Activated gamma-delta T cell treated with anti-CD3 and anti-CD28 coated beads, Interleukin-2, amount 50 U/mL, for 16 hours (primary cell): ENCODE measurements at regions not wholly inside any gene's neighbourhood (a gene's known extent, or its start where the extent isn't known, plus 50 kb on each side); places are given as distances from the start of the nearest gene placed in this dataset.

Experiments
- DNase-seq: peaks from one replicate; pipeline ENCODE4 v3.0.0-alpha.2; 2020; ENCODE audit warnings: low read depth

DNA sequence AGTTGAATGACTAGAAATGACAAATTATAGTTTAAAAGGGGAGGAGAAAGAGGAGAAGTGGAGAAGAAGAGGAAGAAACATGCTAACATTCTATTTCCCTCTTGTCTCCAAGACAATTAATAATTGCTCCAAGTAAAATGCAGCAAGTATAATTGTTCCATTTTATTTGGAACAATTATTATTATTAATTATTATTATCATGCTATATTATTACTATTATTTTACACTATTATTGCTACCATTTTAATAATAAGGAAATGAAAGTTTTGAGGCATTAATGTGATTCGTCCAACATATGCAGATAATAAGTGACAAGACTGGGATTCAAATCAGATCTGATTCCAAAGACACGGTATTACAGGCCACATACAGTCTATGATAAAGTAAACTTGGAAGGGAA lies 293.6 kb upstream of the ZC3H12C start:
- no peak for DNase-seq

DNA sequence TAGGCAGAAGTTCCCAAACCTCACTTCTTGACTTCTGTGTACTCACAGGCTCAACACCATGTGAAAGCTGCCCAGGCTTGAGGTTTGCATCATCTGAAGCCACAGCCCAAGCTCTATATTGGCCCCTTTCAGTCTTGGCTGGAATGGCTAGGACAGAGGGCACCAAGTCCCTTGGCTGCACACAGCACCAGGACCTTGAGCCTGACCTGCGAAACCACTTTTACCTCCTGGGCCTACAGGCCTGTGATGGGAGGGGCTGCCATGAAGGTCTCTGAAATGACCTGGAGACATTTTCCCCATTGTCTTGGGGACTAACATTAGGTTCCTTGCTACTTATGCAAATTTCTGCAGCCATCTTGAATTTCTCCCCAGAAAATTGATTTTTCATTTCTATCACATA lies 288.3 kb upstream of the ZC3H12C start:
- DNase-seq = no peak

DNA sequence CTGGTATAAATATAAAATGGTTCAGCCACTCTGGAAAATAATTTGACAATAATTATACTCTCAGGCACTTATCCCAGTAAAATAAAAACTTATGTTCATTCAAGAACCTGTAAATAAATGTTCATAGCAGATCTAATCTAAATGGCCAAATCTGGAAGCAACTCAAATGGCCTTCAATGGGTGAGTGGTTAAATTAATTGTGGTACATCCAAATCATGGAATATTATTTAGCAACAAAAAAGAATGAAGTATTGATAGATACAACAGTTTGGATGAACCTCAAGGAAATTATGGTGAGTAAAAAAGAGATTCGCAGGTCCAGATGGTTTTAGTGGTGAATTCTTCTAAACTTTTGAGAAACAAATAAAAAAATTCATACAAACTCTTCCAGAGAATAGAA lies 287.0 kb upstream of the ZC3H12C start:
- no peak for DNase-seq

DNA sequence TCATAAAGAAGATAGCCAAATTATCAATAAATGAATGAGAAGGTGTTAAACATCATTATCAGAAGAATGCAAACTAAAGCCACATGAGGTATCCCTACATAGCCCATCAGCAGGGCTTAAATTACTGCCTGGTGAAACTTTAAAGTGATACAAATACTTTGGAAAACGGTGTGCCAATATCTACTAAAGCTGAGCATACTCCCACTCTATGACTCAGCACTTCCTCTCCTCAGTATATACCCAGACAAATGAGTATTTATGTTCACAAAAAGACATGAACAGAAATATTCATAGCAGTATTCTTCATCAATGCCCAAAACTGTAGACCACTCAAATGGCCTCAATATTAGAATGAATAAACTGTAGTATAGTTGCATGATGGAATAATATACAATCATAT lies 284.6 kb upstream of the ZC3H12C start:
- DNase-seq = no peak

DNA sequence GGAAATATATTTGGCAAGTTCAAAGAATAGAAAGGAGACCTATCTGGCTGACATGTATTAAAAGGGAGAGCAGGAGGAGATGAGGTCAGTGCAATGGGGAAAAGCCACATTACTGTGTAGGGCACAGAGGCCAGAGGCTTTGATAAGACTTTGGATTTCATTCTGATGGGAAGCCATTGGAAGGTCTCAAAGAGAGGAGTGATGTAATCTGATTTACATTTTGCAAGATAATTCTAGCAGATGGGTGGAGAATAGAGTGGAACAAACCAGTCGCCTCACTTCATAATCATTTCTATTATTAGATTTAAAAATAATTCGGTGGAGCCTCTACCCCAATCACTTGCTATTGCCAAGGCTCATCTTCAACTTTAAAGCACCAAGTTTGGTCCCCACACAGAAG lies 278.4 kb upstream of the ZC3H12C start:
- no peak for DNase-seq

DNA sequence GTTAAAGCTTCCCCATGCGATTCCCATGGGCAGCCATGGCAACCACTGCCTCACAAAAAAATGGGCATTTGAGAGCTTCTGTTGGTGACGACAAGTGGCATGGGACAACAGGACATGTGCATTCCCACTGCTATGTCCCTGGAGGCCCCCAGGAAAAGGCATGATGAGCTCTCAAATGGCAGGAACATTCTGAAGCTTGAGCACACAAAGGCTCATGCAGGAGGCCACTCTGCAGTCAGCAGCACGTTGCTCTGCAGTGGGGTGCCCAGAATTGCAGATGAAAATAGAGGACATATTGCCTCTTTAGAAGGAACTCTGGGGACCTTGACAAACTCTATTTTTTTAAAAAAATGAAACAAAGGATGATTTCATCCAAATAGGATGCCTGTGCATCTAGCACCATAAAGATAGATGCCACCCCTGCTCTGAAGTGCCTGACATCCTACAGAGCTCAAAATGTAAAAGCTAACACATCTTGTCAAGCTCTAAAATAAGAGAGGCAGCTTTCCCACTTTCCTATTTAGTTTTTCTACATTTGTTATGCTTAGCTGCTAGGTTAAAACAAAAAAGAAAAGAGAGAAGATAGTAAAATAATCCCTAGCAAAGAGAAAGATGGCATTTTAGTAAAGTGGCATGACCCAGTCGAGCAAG lies 277.6 kb upstream of the ZC3H12C start:
- no peak for DNase-seq

DNA sequence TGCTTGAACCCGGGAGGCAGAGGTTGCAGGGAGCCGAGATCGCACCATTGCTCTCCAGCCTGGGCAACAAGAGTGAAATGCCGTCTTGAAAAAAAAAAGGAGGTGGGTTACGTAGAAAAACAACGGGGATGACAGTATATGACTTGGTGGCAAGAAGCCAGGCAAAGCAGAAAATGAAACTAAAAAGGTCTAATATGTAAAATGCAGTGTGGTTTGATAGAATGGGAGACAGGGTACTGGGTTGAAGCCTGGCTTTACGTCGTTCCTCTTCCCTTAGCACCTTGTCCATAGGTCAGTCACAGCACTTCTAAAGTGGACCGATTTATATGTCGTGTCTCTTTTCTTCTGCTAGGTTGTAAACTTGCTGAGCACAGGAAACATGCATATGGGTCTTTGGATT lies 274.9 kb upstream of the ZC3H12C start:
- no peak for DNase-seq

DNA sequence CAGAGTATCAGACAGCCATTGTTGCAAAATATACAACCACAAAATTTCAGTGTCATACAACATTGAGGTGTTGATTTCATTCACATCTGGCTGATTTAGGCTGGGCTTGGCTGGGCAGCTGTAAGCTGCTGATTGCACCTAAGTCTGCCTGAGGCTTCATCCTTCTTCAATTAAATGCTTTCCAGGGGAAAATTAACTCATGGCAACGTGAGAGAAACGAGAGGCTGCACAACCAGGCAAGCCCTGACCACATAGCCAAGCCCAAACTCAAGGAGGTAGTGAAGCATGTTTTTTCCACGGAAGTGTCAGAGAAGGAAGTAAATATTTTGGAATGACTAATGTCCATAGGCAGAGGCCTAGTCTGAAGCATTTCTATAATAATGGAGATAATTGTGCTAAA lies 273.8 kb upstream of the ZC3H12C start:
- no peak for DNase-seq

DNA sequence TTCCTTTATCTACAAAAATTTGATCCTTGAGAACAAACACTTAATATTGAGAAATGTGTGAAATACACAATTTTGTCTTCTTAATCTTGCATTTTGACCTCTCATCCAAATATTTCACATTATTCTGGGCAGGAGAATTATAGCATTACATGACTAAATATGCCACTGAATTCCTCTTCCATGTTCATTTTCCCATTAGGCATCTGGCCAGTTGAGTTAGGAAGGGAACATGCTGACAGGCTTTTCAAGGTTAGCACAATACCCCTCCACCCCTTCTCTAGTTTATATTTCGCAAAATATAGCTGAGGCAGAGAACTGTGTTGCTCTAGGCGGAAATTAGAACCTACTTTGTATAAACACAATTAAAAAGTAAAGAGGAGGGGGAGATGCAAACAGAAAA lies 271.7 kb upstream of the ZC3H12C start:
- no peak for DNase-seq

DNA sequence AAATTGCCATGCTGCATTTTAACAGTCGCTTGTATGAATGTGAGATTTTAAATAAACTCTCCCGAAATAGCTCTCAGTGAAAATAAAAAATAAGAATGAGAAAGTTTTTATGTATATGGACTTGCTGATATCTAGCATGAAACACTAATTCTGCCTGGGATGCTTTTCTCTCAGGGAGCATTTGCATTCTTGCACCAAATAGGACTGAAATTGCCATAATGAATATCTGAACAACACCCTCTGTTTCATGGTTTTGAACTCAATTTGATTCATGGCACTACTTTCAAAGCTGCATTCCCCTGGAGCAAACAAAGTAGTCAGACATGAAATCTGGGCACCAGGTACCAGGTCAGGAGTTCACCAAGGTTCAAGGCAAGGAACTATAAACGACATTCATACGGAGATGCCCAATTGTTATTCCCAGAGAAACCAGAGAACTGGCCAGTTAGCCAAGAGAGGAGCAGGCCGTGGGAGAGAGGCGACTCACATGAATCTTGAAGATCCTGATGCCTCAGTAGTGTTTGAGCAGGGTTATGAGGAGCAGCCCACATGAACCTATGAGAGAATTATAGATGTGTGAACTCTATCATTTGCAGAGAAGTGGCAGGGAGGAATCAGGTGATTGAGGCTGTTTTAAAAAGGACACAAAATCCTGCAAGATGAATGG lies 270.6 kb upstream of the ZC3H12C start:
- DNase-seq = no peak

DNA sequence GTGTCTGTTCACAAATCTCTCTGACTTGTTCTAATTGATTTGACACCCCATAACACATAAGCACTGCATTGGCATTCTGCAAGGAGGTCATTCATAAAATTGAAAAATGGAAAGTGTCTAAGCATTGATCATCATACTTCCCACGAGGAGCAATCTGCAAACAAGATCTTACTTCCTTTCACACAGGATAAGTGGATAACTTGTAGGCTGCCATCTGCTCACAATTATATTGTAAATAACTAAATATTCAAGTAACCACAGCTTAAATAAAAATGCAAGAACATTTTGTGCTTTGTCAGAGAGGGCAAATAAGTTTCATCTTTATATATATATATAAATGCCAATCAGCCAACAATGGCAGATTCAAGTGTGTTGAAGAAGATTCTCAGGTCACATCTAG lies 264.8 kb upstream of the ZC3H12C start:
- DNase-seq = no peak

DNA sequence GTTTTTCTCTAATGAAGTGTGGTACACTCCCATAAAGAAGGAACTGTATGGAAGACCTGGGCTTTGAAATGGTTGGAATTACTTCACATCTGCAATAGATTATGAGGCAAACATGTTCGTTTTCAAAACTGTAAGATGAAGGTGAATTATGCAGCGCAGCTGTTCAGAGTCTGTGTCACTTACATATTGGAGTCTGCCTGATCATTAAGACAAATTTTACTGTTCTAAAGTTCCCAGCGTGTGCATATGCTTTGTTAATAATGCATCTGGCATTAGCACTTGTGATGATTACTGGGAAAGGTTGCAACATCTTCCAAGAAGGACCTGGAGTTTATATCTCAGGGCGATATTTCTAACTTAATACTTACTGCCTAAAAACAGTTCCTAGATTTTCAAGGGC lies 255.2 kb upstream of the ZC3H12C start:
- no peak for DNase-seq

DNA sequence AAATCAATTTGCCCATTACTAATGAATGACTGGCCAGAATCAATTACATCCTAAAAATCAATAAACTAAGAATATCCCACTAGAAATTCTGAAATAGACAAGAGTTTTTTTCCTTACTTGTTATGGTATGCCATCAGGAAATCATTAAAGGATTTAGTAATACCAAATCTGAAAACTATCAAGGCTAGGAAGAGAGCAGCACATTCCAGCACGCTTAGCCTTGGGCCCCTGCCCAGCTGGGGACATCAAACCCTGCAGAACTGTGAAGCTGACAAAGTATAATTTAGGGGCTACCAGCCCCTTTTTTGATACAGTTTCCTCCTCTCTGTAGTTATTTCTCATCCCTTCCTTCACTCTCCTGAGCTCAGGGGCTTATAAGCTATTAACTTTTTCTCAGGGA lies 247.8 kb upstream of the ZC3H12C start:
- DNase-seq = no peak

DNA sequence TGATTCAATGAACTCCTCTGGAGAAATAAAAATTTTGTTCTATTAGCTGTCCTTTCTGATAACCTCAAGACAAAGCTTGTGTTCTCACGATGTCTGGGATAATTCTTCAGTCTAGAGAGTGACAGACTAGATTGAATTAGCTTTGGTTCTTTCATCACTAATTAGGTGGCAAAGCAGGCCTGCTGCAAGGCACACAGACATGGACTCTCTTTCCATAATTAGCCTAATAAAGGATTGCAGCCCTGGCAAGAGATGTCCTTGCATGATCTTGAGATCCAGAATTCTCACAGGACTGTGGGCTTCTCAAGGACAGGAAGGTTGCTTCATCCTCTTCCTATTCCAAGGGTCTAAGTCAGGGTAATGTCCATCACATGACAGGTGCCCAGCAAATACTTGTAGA lies 245.6 kb upstream of the ZC3H12C start:
- DNase-seq = no peak

DNA sequence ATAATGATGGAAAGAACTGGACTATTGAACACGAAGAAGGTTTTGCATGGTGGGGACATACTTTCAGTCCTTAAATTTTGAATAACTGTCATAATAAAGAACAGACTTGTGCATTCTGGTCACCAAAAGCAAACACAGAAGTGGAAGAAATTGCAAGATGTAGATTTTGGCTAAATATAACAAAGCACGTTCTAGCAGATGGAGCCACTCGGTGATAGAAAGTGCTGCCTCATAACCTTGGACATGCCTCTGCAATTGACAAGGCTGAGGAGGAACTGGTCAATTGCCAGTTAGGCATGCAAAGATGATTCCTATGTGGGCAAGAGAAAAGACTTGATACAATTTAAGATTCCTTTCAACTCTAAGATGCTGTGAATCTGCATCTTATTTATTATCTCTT lies 244.1 kb upstream of the ZC3H12C start:
- DNase-seq = no peak

DNA sequence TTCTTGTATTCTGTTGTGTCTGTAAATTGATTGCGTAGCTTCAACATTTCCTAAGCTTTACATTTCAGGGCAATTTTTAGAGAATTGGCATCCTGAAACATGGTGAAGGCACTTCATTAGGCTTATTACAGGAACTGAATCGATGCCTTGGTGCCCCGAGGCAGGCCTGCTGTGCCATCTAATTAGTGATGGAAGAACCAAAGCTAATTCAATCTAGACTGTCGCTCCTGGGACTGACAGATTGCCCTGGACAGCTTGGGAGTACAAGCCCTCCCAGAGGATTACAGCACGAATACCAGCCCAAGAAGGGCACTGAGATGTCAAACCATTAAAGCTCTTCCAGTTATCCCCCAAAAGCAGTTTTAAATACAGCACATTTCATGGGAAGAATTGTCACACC lies 243.2 kb upstream of the ZC3H12C start:
- DNase-seq = no peak

DNA sequence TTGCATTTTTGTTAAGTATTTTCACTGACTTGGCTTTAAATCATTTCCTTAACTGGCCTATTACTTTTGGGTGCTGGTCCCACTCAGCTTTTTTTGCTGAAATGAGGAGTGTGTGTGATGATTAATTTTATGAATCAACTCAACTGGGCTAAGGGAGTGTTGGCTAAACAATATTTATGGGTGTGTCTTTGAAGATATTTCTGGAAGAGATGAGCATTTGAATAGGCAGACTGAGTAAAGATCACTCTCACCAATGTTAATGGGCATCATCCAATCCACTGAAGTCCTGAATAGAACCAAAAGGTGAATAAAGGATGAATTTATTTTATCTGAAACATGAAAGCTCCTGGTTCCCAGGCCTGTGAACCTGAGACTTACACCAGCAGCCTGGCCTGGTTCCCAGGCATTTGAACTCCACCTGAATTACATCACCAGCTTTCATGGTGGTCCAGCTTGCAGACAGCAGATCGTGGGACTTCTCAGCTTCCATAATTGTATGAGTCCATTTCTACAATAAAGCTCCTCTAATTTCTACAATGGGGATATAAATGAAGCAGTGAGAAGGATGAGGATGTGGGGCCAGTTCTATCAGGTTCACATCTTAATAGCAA lies 241.3 kb upstream of the ZC3H12C start:
- DNase-seq = no peak

DNA sequence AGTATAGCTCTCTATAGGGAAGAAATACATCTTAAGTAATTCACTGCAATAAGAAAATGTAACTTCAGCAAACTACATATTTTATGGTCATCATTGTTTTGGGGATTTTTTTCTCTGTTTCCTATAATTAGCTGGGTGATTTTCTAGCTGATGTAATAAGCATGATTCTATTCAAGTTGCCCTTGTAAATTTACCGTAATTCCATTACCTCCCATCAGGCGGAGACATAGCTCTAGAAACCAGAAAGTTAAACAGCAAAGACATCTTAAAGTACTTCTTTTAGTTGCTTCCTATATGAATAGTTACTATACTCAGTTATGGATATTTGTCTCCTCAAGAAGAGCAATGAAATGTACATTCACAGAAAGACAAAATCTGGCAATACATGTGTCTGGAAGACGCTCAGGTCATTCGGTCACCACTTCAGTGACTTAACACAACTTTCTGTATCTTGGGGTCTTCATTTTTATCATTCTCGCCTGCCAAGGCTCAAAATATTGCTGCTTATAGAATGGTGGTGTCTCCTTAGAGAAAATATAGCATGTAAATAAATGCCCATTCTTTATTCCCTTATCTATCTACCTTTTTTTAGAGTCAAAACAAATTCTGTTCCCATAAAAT lies 239.9 kb upstream of the ZC3H12C start:
- no peak for DNase-seq

DNA sequence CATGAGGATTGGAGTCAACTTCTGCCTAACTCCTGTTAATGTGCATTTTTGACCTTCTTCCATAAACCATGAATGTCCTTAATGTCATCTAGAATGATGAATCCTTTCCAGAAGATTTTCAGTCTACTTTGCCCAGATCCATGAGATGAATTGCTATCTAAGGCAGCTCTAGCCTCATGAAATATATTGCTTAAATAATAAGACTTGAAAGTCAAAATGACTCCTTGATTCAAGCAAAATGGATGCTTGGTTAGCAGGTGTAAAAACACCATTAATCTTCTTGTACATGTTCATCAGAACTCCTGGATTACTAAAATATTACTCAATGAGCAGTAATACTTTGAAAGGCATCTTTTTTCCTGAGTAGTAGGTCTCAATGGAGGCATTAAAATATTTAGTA lies 238.5 kb upstream of the ZC3H12C start:
- no peak for DNase-seq

DNA sequence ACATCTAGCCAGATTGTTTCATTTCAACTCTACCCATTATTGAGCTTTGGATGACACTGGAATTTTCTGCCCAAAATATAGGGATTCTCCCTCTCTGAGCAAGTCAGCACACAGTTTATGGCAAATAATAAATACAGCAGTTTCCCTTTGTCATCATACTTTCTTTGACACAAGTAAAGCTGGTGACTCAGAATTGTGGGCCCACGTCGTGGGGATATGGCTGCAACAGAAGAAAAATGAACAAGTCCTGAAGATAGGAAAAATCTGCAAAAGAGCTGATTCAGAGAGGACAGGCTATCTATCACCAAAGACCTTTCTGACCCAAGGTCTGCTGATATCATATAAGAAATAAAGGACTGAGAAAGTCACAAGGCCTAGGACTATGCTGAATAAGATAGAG lies 236.3 kb upstream of the ZC3H12C start:
- DNase-seq = no peak

DNA sequence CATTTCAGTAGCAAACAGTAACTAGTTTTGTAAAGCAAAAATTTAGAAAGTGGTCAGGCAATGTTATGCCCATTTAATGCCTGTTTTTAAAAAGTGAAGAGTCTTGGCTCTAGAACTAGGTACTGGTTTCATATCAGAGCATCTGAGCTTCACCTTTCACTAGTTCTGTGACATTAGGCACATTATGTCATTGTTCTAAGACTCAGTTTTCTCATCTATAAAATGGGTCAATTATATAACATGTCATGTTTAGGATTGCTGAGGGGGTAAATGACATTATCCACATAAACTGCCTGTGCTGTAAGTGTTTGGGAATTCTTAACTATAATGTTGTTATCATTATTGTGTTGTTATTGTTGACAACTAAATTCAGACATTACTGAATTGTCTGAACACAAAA lies 235.6 kb upstream of the ZC3H12C start:
- DNase-seq = no peak

DNA sequence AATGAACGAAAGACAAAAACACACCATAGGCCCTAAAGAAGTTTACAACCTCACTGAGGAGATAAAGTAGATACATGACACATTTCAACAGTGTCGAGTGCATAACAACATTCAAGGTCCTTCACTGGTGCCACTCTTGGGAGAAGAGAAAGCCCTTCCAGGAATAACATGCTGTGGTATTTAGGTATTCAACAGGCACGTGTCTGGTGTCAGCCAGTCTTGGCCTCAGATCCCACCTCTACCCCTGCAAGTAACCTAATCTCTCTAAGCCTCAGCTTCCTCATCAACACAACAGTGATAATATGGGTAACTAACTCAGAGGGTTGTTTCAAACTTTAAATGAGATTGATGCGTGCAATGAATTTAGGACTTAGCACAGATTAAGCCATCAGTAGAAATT lies 235.0 kb upstream of the ZC3H12C start:
- DNase-seq = no peak

DNA sequence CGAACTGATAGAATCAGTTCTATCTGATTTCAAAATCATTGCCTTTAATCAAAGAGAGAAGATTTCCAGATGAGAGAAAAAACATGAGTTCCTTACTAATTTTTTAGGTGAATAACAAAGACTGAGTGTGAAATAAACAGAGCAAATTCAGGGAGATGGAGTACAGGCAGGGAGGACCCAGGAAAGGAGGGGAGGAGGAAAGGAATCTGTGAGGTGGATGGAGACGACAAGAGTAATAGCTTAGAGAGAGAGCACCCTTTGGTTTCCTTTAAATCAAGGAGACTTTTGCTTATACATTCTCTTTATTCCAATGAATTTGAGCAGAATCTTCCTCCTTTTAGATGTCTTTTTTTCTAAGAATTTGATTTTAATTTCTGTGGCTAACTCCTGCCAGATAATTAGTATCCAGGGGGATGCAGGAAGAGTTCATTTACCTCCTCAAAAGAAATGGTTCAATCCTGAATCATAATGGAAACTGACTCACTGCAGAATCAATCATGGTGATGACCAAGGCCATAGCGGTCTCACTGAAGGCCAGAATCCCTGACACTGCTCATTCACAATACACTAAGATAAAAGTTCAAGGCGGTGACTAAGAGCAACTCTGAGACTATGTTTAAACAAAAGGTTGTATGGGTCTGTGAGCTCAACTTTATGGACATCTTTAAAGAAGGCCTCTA lies 234.0 kb upstream of the ZC3H12C start:
- DNase-seq = no peak
